GM18868 (cell line): ENCODE measurements at regions not wholly inside any gene's neighbourhood (a gene's known extent, or its start where the extent isn't known, plus 50 kb on each side); places are given as distances from the start of the nearest gene placed in this dataset.

Source experiments
- ATAC-seq: cut with Tn5 transposase; IDR thresholded peaks from one replicate; pipeline ENCODE4 v1.9.1; 2021; ENCODE audit warnings: mild to moderate bottlenecking, moderate library complexity; ENCODE audit not compliant: unreplicated experiment

DNA sequence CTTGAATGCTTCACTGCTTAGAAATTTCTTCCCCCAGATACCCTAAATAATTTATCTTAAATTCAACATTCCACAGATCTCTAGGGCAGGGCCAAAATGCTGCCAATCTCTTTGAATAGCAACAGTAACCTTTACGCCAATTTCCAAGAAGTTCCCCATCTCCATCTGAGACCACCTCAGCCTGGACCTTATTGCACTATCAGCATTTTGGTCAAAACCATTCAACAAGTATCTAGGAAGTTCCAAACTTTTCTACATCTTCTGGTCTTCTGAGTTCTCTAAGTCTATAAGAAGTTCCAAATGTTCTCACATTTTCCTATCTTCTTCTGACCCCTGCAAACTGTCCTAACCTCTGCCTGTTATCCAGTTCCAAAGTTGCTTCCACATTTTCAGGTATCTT, 1306.9 kb upstream of the SORCS1 start:
- no peak for ATAC-seq

DNA sequence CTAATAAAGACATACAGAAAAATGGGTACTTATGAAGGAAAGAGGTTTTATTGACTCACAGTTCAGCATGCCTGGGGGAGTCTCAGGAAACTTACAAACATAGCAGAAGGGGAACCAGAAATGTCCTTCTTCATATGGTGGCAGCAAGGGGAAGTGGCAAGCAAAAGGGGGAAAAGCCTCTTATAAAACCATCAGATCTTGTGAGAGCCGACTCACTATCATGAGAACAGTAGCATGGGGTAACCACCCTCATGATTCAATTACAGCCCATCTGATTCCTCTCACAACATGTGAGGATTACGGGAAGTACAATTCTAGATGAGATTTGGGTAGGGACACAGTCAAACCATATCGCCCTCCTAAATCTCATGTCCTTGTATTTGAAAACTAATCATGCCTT, 1305.4 kb upstream of the SORCS1 start:
- ATAC-seq = no peak

DNA sequence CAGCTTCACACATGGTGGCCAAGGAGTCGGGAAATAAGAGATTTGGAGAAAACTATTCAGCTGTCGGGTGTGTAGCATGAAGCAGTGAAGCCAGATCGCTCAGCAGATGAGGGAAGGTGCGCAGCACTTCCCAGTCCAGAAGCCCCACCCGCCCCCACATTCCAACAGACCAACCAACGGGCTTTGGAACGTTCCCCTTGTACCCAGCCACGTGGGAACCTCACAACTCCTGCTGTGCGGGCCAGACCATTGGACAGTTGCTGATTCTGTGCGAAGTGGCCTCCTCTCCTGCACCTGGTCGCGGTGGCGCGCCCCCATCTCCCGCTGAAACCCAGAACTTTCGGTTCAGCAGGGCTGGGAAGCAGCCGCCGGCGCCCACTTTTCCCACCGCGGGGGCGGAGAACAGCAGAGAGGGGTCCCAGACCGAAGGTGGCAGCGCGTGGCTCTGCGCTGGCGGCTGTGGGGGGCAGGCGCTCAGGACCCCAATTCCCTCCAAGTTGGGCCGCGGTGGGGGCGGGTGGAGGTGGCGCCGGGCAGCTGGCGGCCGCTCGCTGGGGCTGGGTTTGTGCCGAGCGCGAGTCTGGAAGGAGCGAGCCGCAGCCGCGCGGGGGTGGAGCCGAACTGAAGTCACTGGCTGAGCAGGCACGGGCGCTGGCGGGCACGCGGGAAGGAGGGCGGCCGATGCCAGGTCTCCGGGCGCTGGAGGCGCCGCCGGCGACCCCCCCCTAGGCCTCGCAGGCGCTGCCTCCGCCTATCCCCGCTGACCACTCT, 1301.5 kb upstream of the SORCS1 start:
- ATAC-seq = no peak

DNA sequence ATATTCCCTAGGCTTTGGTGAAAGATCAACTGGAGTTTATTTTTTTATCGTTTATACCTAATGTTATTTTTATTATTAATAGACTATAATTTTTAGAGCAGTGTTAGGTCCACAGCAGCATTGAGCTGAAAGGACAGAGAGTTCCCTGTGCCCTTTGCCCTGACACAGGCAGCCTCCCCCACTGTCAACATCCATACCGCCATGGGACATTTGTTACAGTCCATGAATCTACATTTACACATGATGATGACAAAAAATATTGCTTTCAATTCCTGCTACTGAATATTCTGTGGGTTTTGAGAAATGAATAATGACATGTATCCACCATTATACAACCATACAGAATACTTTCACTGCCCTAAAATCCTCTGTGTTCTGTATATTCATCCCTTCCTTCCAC, 1297.5 kb upstream of the SORCS1 start:
- ATAC-seq = no peak

DNA sequence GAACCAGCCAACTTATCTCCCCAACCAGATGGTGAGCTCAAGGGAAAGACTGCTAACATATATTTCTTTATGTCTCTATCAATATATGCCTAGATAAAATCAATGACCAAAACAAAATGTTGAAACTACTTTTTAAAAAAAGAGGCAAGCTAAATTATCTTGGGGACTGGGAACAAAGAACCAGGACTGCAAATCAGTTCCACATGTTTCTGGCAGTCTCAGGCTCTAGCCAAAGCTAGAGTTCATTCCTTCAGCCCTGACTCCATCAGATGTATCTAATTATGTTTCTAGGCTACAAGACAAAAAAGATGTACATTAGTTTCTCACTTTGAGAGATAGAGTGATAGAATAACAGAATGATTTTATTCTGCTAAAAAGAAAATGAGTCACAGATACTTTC, 1290.3 kb upstream of the SORCS1 start:
- no peak for ATAC-seq

DNA sequence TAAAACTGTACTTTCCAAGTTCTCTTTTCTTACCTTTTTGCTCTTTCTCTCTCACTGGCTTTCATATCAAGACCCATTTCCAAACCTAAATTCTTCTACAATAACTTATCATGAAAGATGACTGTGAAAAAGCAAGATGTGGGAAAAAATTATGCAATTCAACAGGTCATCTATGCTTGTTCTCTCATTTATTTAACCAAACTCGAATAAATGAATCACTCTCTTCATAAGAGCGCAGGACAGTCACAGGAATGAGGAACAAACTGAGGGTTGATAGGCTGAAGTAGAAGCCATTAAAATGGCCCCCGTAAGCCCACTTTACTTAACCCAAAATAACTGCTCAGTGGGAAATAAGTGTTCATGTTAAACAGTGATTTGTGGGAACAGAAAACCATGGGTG, 1289.7 kb upstream of the SORCS1 start:
- ATAC-seq = no peak

DNA sequence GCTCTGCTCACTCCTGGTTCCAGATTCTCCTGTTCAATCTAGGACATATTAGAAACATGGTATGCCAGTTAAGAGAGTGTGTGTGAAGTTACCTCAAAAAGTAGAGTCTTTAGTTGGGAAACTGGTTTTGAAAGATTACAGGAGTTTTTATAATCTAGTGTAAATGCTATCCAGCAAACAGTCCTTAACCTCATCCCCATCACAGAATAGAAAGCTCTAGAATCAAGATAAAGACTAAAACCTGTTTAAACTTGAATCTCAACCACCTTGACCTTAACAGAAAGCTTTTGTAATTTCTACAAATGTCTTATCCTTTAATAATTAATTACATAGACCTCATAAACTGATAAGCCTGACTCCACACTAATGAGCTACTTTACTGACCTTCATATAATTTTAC, 1288.7 kb upstream of the SORCS1 start:
- ATAC-seq = no peak

DNA sequence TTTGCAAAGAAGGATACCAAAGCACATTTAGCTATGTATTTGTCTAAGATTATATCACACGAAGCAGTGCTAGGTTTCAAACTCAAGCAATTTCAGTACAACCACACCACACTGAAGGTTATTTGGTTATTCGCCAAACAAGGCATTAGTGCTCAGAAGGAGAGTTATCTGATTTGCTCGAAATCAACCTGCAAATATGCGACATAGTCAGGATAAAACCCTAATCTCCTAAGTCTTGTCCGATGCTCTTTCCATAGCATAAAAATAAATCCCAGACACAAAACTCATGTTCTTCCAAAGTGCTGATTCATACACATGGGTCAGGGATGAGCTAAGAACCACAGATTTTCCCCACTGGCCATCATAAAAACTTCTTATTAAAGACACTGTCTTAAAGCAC, 1288.0 kb upstream of the SORCS1 start:
- ATAC-seq = no peak

DNA sequence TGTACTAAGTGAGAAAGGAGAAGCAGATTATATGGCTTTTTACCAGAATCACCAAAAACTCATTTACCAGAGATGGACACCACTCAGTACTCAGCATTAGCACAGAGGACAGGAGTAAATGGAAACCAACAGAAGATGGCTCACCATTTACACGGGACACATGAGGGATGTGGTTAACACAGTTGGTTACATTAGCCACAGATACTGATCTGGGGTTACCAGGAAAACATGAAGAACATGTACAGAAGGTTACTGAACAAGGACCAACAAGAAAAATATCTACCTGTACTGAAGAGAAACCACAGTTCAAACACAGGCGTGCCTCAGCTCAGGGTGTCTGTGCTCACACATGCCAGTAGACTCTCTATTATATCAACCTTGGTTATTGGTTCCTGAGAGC, 1285.8 kb upstream of the SORCS1 start:
- ATAC-seq = no peak

DNA sequence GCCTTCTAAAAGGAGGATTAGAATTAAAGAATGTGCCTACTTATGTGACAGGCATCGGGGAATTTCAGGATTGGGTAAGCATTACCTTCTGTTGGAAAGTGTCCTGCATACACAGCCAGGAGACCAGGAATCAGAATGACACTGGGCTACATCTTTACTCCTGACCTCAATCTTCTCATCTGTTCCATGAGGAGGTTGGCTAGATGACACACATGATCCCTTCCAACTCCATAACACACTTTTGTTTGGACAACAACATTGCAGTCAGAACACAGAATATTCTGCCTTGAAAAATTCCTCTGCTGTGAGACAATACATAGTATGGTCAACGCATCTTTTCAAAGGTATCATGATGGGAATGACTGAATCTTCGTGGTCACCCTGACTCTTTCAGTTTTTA, 1281.2 kb upstream of the SORCS1 start:
- no peak for ATAC-seq

DNA sequence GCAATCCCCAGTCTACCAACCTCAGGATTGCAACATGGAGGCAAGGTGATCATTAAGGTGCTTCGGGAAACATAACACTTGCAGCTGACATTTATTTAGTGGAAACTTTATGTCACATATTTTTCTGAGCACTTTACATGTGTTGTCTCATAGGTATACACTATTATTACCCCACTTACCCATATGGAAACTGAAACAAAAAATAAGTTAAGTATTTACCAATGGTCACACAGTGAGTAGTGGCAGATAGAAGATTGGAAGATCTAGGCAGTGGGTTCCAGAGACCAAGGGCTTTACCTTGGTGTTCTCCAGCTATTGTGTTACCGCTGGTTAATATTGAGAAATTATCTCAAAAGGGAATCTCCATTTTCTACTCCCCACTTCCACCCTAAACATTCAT, 1279.1 kb upstream of the SORCS1 start:
- ATAC-seq = no peak

DNA sequence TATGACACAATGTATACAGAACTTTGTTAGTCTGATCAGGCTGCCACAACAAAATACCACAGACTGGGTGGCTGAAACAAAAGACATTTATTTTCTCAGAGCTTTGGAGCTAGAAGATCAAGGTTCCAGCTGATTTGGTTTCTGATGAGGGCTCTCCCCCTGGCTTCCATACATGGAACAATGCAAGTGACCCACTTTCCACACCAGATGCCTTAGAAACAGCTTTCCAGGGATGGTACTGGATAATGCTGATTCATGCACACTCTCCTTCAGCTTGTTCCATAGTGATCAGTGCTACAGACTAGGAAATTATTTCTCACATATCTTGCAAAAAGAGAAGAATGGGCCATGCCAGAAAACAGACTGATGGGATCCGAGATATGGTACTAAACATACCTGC, 1274.9 kb upstream of the SORCS1 start:
- no peak for ATAC-seq

DNA sequence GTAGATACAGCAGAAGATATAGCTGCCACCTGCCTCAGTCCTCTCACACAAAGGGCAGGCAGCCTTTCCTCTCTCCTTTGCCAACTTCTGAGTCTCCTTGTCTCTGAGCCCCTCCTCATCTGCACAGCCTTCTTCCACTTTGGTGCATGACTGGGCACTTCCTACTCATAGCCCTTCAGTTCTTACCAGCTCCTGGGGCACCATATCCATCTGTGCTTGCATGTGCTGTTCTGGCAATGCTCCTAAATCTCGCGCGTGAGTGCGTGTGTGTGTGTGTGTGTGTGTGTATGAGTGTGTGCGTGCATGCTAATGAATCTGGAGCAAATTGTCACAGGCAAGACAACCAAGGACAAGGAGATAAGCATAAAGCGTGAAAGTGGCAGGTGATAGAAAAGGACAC, 1271.6 kb upstream of the SORCS1 start:
- no peak for ATAC-seq

DNA sequence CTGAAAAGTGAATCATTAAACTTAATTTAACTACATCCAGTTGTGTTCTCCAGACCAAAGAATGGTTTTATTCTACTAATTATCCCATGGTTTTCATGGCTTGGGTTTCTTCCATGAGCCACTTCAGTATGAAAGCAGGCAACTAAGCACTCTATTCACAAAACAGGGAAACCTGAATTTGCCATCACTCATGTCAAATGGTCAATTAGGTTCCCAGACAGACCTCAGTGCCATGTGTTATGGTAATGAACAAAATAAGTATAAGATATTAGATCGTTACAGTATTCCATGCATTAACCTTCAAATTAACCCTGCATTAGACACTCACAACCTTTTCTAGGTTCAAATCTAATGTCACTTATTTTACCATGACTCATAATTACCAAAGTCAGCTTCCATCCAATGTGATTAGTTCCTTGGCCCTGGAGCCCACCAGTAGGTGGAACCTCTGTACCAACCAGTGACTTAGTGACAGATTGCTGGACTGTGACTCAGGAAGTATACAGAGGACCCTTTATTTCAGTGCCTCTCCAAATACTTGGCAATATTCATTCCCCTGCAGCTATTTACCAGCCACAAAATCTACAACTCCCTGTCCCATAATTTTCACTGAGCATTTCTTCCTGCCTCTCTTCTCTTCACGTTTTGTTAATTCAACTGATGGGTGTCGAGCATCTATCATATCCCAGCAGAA, 1270.2 kb upstream of the SORCS1 start:
- ATAC-seq = no peak

DNA sequence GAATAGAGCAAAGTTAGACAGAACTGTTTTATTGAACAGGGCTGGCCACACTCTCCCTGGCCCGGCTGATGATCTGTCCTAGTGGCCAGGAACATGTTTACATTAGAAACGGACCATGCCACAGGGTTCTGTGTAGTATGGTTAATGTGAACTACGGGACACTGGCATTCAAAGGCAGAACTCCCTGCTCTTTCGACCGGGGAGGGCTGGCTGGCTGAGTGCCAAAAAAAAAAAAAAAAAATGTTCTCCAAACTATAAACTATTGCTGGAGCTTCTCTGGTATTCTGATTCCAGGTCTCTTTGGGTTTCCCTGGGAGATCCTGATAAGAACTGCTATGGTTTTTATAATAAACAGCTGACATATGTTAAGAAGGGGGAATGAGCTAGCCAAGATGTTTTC, 1262.6 kb upstream of the SORCS1 start:
- no peak for ATAC-seq

DNA sequence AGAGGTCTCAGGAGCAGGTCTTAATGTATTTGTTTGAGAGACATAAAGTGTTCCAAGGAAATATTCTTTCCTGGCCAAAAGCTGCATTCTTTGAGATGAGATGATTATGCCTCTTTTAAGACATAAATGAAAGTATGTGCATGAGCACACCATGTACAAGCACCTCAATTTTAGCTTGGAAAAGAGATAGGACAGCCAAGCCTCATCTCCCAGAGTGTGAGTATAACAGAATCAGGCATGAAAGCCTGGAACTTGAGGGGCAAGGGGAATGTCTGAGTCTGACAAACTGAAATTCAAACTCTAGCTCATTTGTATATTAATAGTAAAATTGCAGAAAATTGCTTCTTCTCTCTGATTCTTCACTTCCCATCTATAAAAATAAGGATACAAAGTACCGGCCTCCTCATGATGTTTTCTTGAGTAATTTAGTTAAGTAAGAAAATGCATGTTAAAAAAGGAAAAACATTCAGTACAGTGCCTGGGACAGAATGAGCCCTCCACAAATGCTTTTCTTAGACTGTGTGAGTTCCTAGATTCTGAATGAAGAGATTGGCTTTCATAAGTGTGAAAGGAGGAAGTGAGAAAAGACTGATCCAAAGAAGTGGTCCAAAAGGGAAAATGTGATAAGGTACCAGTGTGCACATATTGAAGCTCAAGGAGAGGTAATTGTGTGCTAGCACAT, 1260.9 kb upstream of the SORCS1 start:
- no peak for ATAC-seq

DNA sequence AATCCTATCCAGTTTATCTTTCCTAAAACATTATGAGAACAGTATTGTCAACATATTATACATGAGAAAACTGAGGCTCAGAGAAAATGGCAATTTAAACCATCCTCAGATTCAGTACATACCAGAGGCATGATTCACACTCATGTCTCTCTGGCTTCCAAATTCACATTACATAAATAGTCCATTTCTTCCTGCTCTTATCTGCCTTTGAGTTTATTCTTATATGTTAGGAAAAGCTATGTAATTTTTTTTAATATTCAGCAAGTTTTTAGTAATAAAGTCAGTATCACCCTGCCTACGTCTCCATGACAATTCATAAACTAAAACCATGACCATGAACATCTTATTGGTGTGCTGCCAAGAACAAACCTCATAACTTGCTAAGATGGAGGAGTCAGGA, 1260.2 kb upstream of the SORCS1 start:
- no peak for ATAC-seq

DNA sequence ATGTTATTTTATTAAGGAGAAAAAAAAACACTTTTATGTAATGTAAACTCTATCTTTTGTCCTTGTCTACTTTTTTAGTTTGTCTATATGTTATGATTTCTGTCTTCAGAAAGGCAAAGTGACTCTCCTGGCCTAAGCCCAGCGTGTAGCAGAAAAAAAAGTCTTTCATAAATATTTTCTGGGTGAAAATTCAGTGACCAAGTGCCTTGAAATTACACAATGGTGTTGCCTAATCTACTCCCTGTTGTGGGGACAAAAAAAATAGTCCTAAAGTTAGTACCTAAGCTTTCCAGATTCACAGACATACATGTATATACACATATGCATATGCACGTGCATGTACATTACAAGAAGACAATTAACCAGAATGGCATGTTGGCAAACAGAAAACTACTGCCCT, 1257.8 kb upstream of the SORCS1 start:
- ATAC-seq = no peak

DNA sequence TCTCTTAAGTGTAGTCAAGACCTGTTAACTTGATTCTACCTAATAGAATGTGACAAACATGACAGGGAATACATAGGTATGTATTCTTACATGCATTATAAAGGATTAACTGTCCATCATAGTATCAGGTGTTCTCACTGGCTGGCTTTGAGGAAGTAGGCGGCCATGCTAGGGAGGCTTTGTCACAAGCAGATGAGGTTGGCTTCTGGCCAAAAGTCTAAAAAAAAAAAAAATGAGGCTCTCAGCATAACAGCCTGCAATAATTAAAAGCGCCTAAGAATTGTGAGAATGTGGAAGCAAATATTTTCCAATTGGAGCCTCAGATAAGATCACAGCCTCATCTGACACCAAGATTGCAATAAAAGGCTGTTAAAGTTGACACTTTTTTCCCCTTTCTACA, 1256.8 kb upstream of the SORCS1 start:
- ATAC-seq = no peak

DNA sequence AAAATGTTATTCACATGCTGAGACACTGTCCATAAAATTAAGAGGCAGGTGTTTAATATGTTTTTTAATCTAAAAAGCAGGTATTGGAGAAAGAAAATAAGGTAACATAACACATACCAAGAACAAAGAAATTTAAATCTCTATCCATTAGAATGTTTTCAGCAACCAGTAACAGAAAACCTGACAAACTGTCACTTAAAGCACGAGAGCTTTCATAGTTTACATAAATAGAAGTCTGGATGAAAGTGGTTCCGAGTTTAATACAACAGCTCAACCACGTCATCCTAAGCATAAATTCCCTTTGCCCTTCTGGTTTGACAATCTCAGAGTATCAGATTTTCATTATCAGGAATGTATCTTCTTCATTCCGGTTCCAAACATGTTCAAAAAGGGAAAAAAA, 1249.4 kb upstream of the SORCS1 start:
- no peak for ATAC-seq

DNA sequence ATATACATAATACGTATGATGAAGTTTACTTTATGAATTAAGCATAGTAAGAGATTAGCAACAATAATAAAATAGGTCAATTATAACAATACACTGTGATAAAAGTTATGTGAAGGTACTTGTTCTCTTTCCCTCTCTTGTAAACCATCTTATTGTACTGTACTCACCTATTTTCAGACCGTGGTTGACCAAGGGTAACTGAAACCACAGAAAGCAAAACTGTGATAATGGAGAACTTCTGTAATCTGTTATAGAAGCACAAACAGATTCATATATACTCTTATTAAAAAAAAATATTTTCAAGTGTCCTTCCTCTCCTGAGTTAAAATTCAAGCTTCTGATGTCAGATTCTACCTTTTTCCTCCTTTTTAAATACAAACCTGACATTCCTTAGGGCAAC, 1247.8 kb upstream of the SORCS1 start:
- no peak for ATAC-seq

DNA sequence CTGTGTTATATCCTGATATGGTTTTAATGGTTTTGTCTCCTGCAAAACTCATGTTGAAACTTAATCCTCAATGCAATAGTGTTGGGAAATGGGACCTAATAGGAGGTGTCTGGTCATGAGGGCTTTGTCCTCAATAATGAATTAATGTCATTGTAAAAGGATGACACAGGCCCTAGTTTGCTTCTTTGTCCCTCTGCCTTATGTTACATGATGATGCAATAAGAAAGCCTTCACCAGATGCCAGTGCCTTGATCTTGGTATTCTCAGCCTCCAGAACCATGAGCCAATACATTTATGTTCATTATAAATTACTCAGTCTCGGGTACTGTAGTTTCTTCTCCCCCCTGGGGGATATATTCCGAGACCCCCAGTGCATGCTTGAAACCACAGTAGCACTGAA, 1247.4 kb upstream of the SORCS1 start:
- no peak for ATAC-seq
